ENCODE measurements at regions not wholly inside any gene's neighbourhood (a gene's known extent, or its start where the extent isn't known, plus 50 kb on each side); places are given as distances from the start of the nearest gene placed in this dataset.
A peak's percentile ranks its signal among the peaks of the same experiment; 100 is the strongest.

DNA sequence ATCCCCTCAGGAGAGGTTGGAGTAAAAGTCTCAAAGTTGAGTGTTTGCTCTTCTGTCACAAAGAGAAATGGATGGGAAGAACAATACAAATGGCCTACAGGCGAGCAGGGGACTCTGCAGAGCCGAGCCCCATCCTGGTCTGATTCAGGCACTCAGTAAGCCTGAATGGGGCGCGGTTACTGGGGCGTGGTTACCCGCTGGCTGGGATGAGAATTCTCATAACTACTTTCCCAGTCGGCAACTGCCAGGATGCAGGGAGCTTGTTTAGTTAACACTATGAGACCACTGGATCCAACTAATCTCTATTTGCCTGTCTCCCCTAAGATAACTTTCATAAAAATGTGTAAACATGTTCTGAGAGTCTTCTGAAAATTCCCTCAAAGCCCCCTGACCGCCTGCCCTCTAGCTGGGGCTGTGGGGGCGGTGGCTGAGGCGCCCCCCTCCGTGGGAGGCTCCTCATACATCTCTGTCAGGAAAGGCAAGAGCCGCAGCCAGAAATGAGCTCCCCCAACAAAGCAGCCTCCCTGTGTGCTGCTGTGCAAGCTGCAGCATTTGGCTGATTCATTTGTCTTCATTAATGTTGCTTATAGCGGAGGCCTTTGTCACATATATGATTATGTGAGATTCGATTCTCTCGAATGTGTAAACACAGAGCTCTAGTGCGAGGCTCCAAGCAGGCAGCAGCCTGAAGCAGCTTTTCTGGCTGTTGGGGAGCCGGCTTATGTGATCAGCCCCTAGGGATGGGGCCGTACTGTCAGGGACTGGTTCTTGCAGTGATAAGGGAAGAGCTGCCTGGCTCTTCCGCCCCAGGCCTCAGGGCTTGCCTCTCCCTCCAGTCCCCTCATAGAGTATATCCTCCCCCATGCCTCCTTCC is 126.1 kb upstream of the ARHGAP5 start:
- peak overlapping the region; percentile 21 for H2AFZ ChIP-seq
- H3K4me1 ChIP-seq = no peaks in the 10 kb centered on the region
- TF ChIP-seq, protein P1, sequence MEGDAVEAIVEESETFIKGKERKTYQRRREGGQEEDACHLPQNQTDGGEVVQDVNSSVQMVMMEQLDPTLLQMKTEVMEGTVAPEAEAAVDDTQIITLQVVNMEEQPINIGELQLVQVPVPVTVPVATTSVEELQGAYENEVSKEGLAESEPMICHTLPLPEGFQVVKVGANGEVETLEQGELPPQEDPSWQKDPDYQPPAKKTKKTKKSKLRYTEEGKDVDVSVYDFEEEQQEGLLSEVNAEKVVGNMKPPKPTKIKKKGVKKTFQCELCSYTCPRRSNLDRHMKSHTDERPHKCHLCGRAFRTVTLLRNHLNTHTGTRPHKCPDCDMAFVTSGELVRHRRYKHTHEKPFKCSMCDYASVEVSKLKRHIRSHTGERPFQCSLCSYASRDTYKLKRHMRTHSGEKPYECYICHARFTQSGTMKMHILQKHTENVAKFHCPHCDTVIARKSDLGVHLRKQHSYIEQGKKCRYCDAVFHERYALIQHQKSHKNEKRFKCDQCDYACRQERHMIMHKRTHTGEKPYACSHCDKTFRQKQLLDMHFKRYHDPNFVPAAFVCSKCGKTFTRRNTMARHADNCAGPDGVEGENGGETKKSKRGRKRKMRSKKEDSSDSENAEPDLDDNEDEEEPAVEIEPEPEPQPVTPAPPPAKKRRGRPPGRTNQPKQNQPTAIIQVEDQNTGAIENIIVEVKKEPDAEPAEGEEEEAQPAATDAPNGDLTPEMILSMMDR (IDR thresholded peaks at IDR 0.05) = no peak
- H3K27me3 ChIP-seq (ENCODE audit: control insufficient read depth, insufficient read depth, low read length) = no peaks in the 10 kb centered on the region
- H3K9ac ChIP-seq = no peak overlapping the region
- H3K27ac ChIP-seq = no peak overlapping the region
- H3K9me3 ChIP-seq (ENCODE audit: control insufficient read depth, low read length) = no peaks in the 10 kb centered on the region
- H3K4me2 ChIP-seq (ENCODE audit: low read length) = no peak overlapping the region
- no peaks in the 10 kb centered on the region for H3K36me3 ChIP-seq (ENCODE audit: control insufficient read depth, insufficient read depth, low read length)
- H3K4me3 ChIP-seq (ENCODE audit: low read depth, low read length) = no peak overlapping the region
- H3K79me2 ChIP-seq = no peaks in the 10 kb centered on the region

DNA sequence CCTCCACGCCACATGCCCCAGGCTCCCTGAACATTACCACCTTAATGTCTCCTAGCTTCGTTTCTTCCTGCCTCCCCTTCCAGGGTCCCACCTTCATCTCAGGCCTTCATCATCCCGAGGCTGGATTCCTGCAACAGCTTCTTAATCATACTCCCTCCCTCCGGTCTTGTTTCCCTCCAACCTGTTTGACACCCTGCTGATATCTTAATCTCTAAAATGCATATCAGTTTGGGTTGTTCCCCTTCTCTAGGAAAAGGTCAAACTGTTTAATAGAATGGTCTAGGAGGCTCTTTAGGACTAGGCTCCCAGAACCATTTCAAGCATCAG is 125.5 kb upstream of the ARHGAP5 start:
- Histone ChIP-seq H3K9me3 (ENCODE audit: control insufficient read depth, low read length) (no peaks in the 10 kb centered on the region), H3K4me3 (ENCODE audit: low read depth, low read length) (no peak overlapping the region), H3K36me3 (ENCODE audit: control insufficient read depth, insufficient read depth, low read length) (no peaks in the 10 kb centered on the region), H3K9ac (no peak overlapping the region), H3K27ac (no peak overlapping the region), H3K4me1 (no peaks in the 10 kb centered on the region), H3K79me2 (no peaks in the 10 kb centered on the region), H3K4me2 (ENCODE audit: low read length) (no peak overlapping the region), H2AFZ (no peak overlapping the region), H3K27me3 (ENCODE audit: control insufficient read depth, insufficient read depth, low read length) (no peaks in the 10 kb centered on the region)
- TF ChIP-seq, protein P1 (IDR thresholded peaks at IDR 0.05) = no peak

DNA sequence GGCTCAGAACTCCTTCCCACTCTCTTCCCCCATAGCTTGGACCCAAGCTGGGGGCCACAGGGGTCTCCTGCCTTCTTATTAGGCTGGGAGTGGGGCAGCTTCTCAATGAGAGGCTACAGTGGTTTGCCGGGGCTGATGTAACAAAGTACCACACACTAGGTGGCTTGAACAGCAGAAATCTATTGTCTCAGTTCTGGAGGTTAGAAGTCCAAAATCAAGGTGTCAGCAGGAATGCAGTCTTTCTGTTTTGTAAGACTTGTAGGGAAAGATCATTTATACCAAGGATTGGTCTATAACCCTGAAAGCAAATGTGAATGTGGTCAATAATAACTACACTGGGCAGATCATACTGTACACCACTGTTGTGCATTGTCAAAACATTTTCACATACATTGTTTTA is 124.5 kb upstream of the ARHGAP5 start:
- Histone ChIP-seq H3K79me2 (no peaks in the 10 kb centered on the region), H3K9ac (no peak overlapping the region), H3K4me2 (ENCODE audit: low read length) (no peak overlapping the region), H3K4me3 (ENCODE audit: low read depth, low read length) (no peak overlapping the region), H3K9me3 (ENCODE audit: control insufficient read depth, low read length) (no peaks in the 10 kb centered on the region), H3K27ac (no peak overlapping the region), H3K27me3 (ENCODE audit: control insufficient read depth, insufficient read depth, low read length) (no peaks in the 10 kb centered on the region), H2AFZ (no peak overlapping the region), H3K4me1 (no peaks in the 10 kb centered on the region), H3K36me3 (ENCODE audit: control insufficient read depth, insufficient read depth, low read length) (no peaks in the 10 kb centered on the region)
- TF ChIP-seq, protein P1 (IDR thresholded peaks at IDR 0.05) = no peak

DNA sequence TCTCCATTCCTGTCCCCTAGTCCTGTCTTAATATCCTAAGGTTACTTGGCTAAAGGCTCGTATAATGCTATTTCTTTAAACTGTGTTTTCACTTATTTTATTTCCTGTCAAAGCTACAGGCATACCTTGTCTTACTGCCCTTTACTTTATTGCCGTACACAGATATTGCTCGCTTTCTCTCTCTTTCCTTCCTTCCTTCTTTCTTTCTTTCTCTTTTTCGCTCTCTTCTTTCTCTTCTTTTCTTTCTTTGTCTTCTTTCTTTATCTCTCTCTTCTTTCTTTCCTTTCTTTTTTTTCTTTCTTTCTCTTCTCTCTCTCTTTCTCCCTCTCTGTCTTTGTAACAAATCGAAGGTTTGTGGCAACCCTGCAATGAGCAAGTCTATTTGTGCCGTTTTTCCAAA is 123.9 kb upstream of the ARHGAP5 start:
- Histone ChIP-seq H3K27me3 (ENCODE audit: control insufficient read depth, insufficient read depth, low read length) (no peaks in the 10 kb centered on the region), H3K27ac (no peak overlapping the region), H3K4me2 (ENCODE audit: low read length) (no peak overlapping the region), H3K36me3 (ENCODE audit: control insufficient read depth, insufficient read depth, low read length) (no peaks in the 10 kb centered on the region), H3K9me3 (ENCODE audit: control insufficient read depth, low read length) (no peaks in the 10 kb centered on the region), H3K4me3 (ENCODE audit: low read depth, low read length) (no peak overlapping the region), H3K4me1 (no peaks in the 10 kb centered on the region), H3K79me2 (no peaks in the 10 kb centered on the region), H2AFZ (no peak overlapping the region), H3K9ac (no peak overlapping the region)
- TF ChIP-seq, protein P1 (IDR thresholded peaks at IDR 0.05) = no peak

DNA sequence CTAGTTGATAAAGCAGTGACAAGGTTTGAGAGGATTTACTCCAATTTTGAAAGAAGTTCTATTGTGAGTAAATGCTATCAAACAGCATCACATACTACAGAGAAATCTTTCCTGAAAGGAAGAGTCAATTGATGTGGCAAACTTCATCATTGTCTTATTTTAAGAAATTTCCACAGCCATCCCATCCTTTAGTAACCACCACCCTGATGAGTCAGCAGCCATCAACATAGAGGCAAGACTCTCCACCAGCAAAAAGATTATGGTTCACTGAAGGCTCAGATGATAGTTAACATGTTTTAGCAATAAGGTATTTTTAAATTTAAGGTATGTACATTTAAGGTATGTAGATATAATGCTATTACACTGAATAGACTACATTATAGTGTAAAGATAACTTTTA is 122.1 kb upstream of the ARHGAP5 start:
- Histone ChIP-seq H3K9me3 (ENCODE audit: control insufficient read depth, low read length) (no peaks in the 10 kb centered on the region), H3K27me3 (ENCODE audit: control insufficient read depth, insufficient read depth, low read length) (no peaks in the 10 kb centered on the region), H3K36me3 (ENCODE audit: control insufficient read depth, insufficient read depth, low read length) (no peaks in the 10 kb centered on the region), H3K9ac (no peak overlapping the region), H2AFZ (no peak overlapping the region), H3K4me1 (no peaks in the 10 kb centered on the region), H3K79me2 (no peaks in the 10 kb centered on the region), H3K27ac (no peak overlapping the region), H3K4me2 (ENCODE audit: low read length) (no peak overlapping the region), H3K4me3 (ENCODE audit: low read depth, low read length) (no peak overlapping the region)
- TF ChIP-seq, protein P1 (IDR thresholded peaks at IDR 0.05) = no peak

All from parathyroid adenoma (tissue), 2 donors.